H9 (cell line): ENCODE measurements at regions not wholly inside any gene's neighbourhood (a gene's known extent, or its start where the extent isn't known, plus 50 kb on each side); places are given as distances from the start of the nearest gene placed in this dataset.

Experiments
- DNase-seq: peaks from one replicate; pipeline ENCODE4 v3.0.0-alpha.2; 2017
- H2AFZ ChIP-seq: one replicate; pipeline ENCODE4 v1.6.1; 2013; ENCODE audit warnings: mild to moderate bottlenecking, low read length, control low read depth, moderate library complexity
- H2AK5ac ChIP-seq: 2 replicates; pipeline ENCODE4 v1.6.1; 2013; ENCODE audit warnings: low read length, control low read depth, mixed read lengths; ENCODE audit not compliant: insufficient read length
- H2BK120ac ChIP-seq: one replicate; pipeline ENCODE4 v1.6.1; 2013; ENCODE audit warnings: low read depth, mild to moderate bottlenecking, low read length, control low read depth, inconsistent platforms; ENCODE audit not compliant: poor library complexity, severe bottlenecking
- H2BK12ac ChIP-seq: 2 replicates; pipeline ENCODE4 v1.6.1; 2013; ENCODE audit warnings: low read length, control low read depth, mixed read lengths, low read depth; ENCODE audit not compliant: insufficient read length
- H2BK15ac ChIP-seq: 2 replicates; pipeline ENCODE4 v1.6.1; 2013; ENCODE audit warnings: low read depth, low read length, control low read depth
- H2BK20ac ChIP-seq: one replicate; pipeline ENCODE4 v1.6.1; 2013; ENCODE audit warnings: low read depth, mild to moderate bottlenecking, low read length, control low read depth, inconsistent platforms; ENCODE audit not compliant: poor library complexity, severe bottlenecking
- H2BK5ac ChIP-seq: 2 replicates; pipeline ENCODE4 v1.6.1; 2013; ENCODE audit warnings: low read length, control low read depth, mixed read lengths; ENCODE audit not compliant: insufficient read length
- H3K14ac ChIP-seq: 2 replicates; pipeline ENCODE4 v1.6.1; 2013; ENCODE audit warnings: low read length, control low read depth; ENCODE audit not compliant: insufficient read depth
- H3K18ac ChIP-seq: 2 replicates; pipeline ENCODE4 v1.6.1; 2013; ENCODE audit warnings: low read depth, mild to moderate bottlenecking, mixed read lengths, low read length, control low read depth; ENCODE audit not compliant: insufficient read length
- H3K23ac ChIP-seq: 2 replicates; pipeline ENCODE4 v1.6.1; 2013; ENCODE audit warnings: low read length, control low read depth, mixed read lengths, low read depth; ENCODE audit not compliant: insufficient read length
- H3K23me2 ChIP-seq: 2 replicates; pipeline ENCODE4 v1.6.1; 2013; ENCODE audit warnings: low read depth, mild to moderate bottlenecking, mixed read lengths, low read length, control low read depth; ENCODE audit not compliant: insufficient read length, poor library complexity, severe bottlenecking
- H3K27ac ChIP-seq: 2 replicates; pipeline ENCODE4 v1.5.1; 2013; ENCODE audit warnings: low read length, control low read depth, mixed read lengths, low read depth; ENCODE audit not compliant: insufficient read length
- H3K27me3 ChIP-seq: 2 replicates; pipeline ENCODE4 v1.6.1; 2013; ENCODE audit warnings: low read length, control low read depth, inconsistent platforms; ENCODE audit not compliant: insufficient read depth
- H3K4ac ChIP-seq: 2 replicates; pipeline ENCODE4 v1.6.1; 2013; ENCODE audit warnings: low read depth, mild to moderate bottlenecking, control low read depth, inconsistent platforms, low read length, moderate library complexity
- H3K4me1 ChIP-seq: 2 replicates; pipeline ENCODE4 v1.6.1; 2013; ENCODE audit warnings: low read length, control low read depth, inconsistent platforms; ENCODE audit not compliant: insufficient read depth
- H3K4me2 ChIP-seq: 2 replicates; pipeline ENCODE4 v1.6.1; 2013; ENCODE audit warnings: low read length, control low read depth, mixed read lengths; ENCODE audit not compliant: insufficient read length, insufficient read depth
- H3K56ac ChIP-seq: 2 replicates; pipeline ENCODE4 v1.6.1; 2013; ENCODE audit warnings: low read depth, mild to moderate bottlenecking, mixed read lengths, low read length, control low read depth; ENCODE audit not compliant: insufficient read length
- H3K79me1 ChIP-seq: 2 replicates; pipeline ENCODE4 v1.6.1; 2013; ENCODE audit warnings: low read depth, mild to moderate bottlenecking, moderate library complexity, low read length, control low read depth, inconsistent platforms; ENCODE audit not compliant: insufficient read depth, poor library complexity, severe bottlenecking
- H3K79me2 ChIP-seq: 2 replicates; pipeline ENCODE4 v1.6.1; 2013; ENCODE audit warnings: low read length, control low read depth, inconsistent platforms; ENCODE audit not compliant: insufficient read depth
- H3K9ac ChIP-seq: 2 replicates; pipeline ENCODE4 v1.6.1; 2013; ENCODE audit warnings: low read length, control low read depth, mixed read lengths; ENCODE audit not compliant: insufficient read length; ENCODE audit errors: extremely low read depth
- H3K9me3 ChIP-seq: one replicate; pipeline ENCODE4 v1.6.1; 2013; ENCODE audit warnings: low read depth, low read length, inconsistent platforms; ENCODE audit not compliant: control insufficient read depth
- H3T11ph ChIP-seq: one replicate; pipeline ENCODE4 v1.6.1; 2013; ENCODE audit warnings: mild to moderate bottlenecking, low read length, control low read depth, inconsistent platforms
- H4K20me1 ChIP-seq: one replicate; pipeline ENCODE4 v1.6.1; 2013; ENCODE audit not compliant: control insufficient read depth, insufficient read length, insufficient read depth
- H4K5ac ChIP-seq: 2 replicates; pipeline ENCODE4 v1.6.1; 2013; ENCODE audit warnings: low read depth, mild to moderate bottlenecking, mixed read lengths, low read length, control low read depth; ENCODE audit not compliant: insufficient read length
- H4K8ac ChIP-seq: replicated peaks from 2 replicates; pipeline ENCODE4 v1.6.1; 2013; ENCODE audit warnings: low read length, control low read depth, mixed read lengths, low read depth; ENCODE audit not compliant: insufficient read length
- H4K91ac ChIP-seq: 2 replicates; pipeline ENCODE4 v1.6.1; 2013; ENCODE audit warnings: low read depth, mild to moderate bottlenecking, moderate library complexity, mixed read lengths, low read length, control low read depth; ENCODE audit not compliant: insufficient read length
- H3K27ac Mint-ChIP-seq, 3 experiments: 2 replicates in 2 of 3; 3 replicates in 1 of 3; pipeline ENCODE4 v1.8.0; 2020 to 2021; ENCODE audit warnings: mixed read lengths in 3 of 3, mild to moderate bottlenecking in 1 of 3, moderate library complexity in 1 of 3
- H3K27me3 Mint-ChIP-seq: 2 replicates; pipeline ENCODE4 v1.8.0; 2021; ENCODE audit warnings: low read depth, mild to moderate bottlenecking, moderate library complexity, mixed read lengths
- H3K36me3 Mint-ChIP-seq, 3 experiments: 2 replicates in 2 of 3; 3 replicates in 1 of 3; pipeline ENCODE4 v1.8.0; 2020 to 2021; ENCODE audit warnings: low read depth in 3 of 3, mixed read lengths in 3 of 3; ENCODE audit not compliant: insufficient read depth in 1 of 3
- H3K4me1 Mint-ChIP-seq, 2 experiments: 2 replicates each; pipeline ENCODE4 v1.8.0; 2020; ENCODE audit warnings: mixed read lengths in 2 of 2
- H3K4me3 Mint-ChIP-seq, 2 experiments: 2 replicates in 1 of 2; 3 replicates in 1 of 2; pipeline ENCODE4 v1.8.0; 2020 to 2021; ENCODE audit warnings: mild to moderate bottlenecking in 2 of 2, mixed read lengths in 2 of 2, moderate library complexity in 1 of 2
- H3K9me3 Mint-ChIP-seq, 2 experiments: 2 replicates in 1 of 2; 3 replicates in 1 of 2; pipeline ENCODE4 v1.8.0; 2020; ENCODE audit warnings: mild to moderate bottlenecking in 2 of 2, mixed read lengths in 2 of 2, moderate library complexity in 1 of 2
- WGBS: extraction: QIAGEN DNeasy Blood & Tissue Kit; methylation state at CpG from one replicate; pipeline ENCODE4 v1.1.7; 2013; ENCODE audit warnings: missing lambda C conversion rate, low lambda C conversion rate, mixed read lengths; ENCODE audit not compliant: insufficient read length; ENCODE audit errors: extremely low coverage; 5-methylcytosine and 5-hydroxymethylcytosine counted together
- TF ChIP-seq, protein P1 (sequence below): fragments of 200-600 bp; sonication (generic); conservative IDR thresholded peaks from 3 replicates; pipeline ENCODE4 v1.8.0; 2021; ENCODE audit warnings: antibody characterized with exemption, mild to moderate bottlenecking

DNA sequence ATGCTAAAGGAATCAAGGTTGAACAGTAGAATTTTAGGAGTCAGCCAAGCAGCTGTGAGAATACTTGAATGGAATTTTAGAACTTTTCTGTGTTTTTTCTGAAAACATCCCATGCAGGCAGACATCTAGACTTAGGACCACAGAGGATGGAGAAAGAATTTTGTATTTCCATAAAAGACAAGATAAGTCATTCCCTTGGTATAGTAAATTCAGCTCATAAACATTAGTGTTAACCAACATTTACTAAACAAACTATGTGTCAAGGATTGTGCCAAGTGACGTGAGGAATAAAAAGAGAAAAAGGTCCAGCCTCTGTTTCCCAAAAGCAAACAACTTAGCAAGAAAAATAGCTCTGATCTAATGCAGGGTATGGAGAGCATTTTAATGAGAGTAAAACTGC, 210.2 kb upstream of the NR5A2 start:
- Histone ChIP-seq H3K23me2 (no peaks in the 10 kb centered on the region), H3T11ph (no peak overlapping the region), H3K9me3 (no peaks in the 10 kb centered on the region), H3K14ac (no peak overlapping the region), H2AFZ (no peak overlapping the region), H3K27me3 (no peaks in the 10 kb centered on the region), H3K9ac (no peak overlapping the region), H2AK5ac (no peak overlapping the region), H3K4ac (no peak overlapping the region), H2BK5ac (no peak overlapping the region), H3K27ac (no peak overlapping the region), H3K23ac (no peak overlapping the region), H3K56ac (no peak overlapping the region), H3K18ac (no peak overlapping the region), H4K91ac (no peak overlapping the region), H3K4me2 (no peak overlapping the region), H2BK20ac (no peak overlapping the region), H4K8ac (no peak overlapping the region), H2BK15ac (no peak overlapping the region), H4K20me1 (no peaks in the 10 kb centered on the region), H4K5ac (no peak overlapping the region), H2BK12ac (no peak overlapping the region), H3K4me1 (no peaks in the 10 kb centered on the region), H3K79me1 (no peaks in the 10 kb centered on the region), H2BK120ac (no peak overlapping the region), H3K79me2 (no peaks in the 10 kb centered on the region; the same call in 1 of the 2 replicates)
- Mint-ChIP-seq H3K36me3 (no peaks in the 10 kb centered on the region), H3K27ac (no peak overlapping the region), H3K4me3 (no peak overlapping the region), H3K27me3 (no peaks in the 10 kb centered on the region), H3K9me3 (peaks cover 2 to 3% of the 10 kb centered on the region in 2 experiments; a peak in 2 of 5 replicates), H3K4me1 (peaks cover 15 to 16% of the 10 kb centered on the region in 2 experiments)
- WGBS, result no CpG with 5 or more reads among the region's 1 CpG
- TF ChIP-seq, protein P1, sequence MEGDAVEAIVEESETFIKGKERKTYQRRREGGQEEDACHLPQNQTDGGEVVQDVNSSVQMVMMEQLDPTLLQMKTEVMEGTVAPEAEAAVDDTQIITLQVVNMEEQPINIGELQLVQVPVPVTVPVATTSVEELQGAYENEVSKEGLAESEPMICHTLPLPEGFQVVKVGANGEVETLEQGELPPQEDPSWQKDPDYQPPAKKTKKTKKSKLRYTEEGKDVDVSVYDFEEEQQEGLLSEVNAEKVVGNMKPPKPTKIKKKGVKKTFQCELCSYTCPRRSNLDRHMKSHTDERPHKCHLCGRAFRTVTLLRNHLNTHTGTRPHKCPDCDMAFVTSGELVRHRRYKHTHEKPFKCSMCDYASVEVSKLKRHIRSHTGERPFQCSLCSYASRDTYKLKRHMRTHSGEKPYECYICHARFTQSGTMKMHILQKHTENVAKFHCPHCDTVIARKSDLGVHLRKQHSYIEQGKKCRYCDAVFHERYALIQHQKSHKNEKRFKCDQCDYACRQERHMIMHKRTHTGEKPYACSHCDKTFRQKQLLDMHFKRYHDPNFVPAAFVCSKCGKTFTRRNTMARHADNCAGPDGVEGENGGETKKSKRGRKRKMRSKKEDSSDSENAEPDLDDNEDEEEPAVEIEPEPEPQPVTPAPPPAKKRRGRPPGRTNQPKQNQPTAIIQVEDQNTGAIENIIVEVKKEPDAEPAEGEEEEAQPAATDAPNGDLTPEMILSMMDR, result no peak
- DNase-seq, result no peak
